ENCODE measurements at regions not wholly inside any gene's neighbourhood (a gene's known extent, or its start where the extent isn't known, plus 50 kb on each side); places are given as distances from the start of the nearest gene placed in this dataset.

GRCh38 chr9:96087669-96088299 lies 212.3 kb downstream of the ERCC6L2 start:
- no peak for DNase-seq (ENCODE audit: low spot score)

- no peak for DNase-seq (ENCODE audit: low spot score)
Measured at GRCh38 chr9:96086936-96087571, 211.6 kb downstream of the ERCC6L2 start.

- no peak for DNase-seq (ENCODE audit: low spot score)
Measured at GRCh38 chr9:96085491-96086143, 210.1 kb downstream of the ERCC6L2 start.

GRCh38 chr9:96084331-96084734 lies 208.8 kb downstream of the ERCC6L2 start:
- DNase-seq (ENCODE audit: low spot score), result no peak

- no peak for DNase-seq (ENCODE audit: low spot score)
Measured at GRCh38 chr9:96082516-96083232, 207.2 kb downstream of the ERCC6L2 start.

GRCh38 chr9:96080364-96080763 lies 204.9 kb downstream of the ERCC6L2 start:
- peak; percentile 10 for DNase-seq (ENCODE audit: low spot score)

GRCh38 chr9:96079779-96080178 lies 204.3 kb downstream of the ERCC6L2 start:
- no peak for DNase-seq (ENCODE audit: low spot score)

GRCh38 chr9:96078897-96079490 lies 203.5 kb downstream of the ERCC6L2 start:
- no peak for DNase-seq (ENCODE audit: low spot score)

GRCh38 chr9:96075757-96076156 lies 200.3 kb downstream of the ERCC6L2 start:
- DNase-seq (ENCODE audit: low spot score), result no peak

GRCh38 chr9:96075111-96075510 lies 199.6 kb downstream of the ERCC6L2 start:
- DNase-seq (ENCODE audit: low spot score), result no peak

- no peak for DNase-seq (ENCODE audit: low spot score)
Measured at GRCh38 chr9:96073531-96074480, 198.3 kb downstream of the ERCC6L2 start.

GRCh38 chr9:96072930-96073329 lies 197.4 kb downstream of the ERCC6L2 start:
- no peak for DNase-seq (ENCODE audit: low spot score)

GRCh38 chr9:96071815-96072124 lies 196.3 kb downstream of the ERCC6L2 start:
- DNase-seq (ENCODE audit: low spot score), result no peak

GRCh38 chr9:96071076-96071814 lies 195.8 kb downstream of the ERCC6L2 start:
- DNase-seq (ENCODE audit: low spot score), result peak; percentile 40

- DNase-seq (ENCODE audit: low spot score), result no peak
Measured at GRCh38 chr9:96069629-96070220, 194.2 kb downstream of the ERCC6L2 start.

- DNase-seq (ENCODE audit: low spot score), result no peak
Measured at GRCh38 chr9:96068511-96068910, 193.0 kb downstream of the ERCC6L2 start.

GRCh38 chr9:96067600-96067999 lies 192.1 kb downstream of the ERCC6L2 start:
- DNase-seq (ENCODE audit: low spot score), result no peak

- DNase-seq (ENCODE audit: low spot score), result no peak
Measured at GRCh38 chr9:96067004-96067403, 191.5 kb downstream of the ERCC6L2 start.

- DNase-seq (ENCODE audit: low spot score), result no peak
Measured at GRCh38 chr9:96065482-96066251, 190.2 kb downstream of the ERCC6L2 start.
